ENCODE measurements at regions not wholly inside any gene's neighbourhood (a gene's known extent, or its start where the extent isn't known, plus 50 kb on each side); places are given as distances from the start of the nearest gene placed in this dataset.
"Not testable (repeated sequence)": the region's sequence is repeated elsewhere in the genome, so short reads cannot be mapped to it uniquely, and the experiment has no call there.

DNA sequence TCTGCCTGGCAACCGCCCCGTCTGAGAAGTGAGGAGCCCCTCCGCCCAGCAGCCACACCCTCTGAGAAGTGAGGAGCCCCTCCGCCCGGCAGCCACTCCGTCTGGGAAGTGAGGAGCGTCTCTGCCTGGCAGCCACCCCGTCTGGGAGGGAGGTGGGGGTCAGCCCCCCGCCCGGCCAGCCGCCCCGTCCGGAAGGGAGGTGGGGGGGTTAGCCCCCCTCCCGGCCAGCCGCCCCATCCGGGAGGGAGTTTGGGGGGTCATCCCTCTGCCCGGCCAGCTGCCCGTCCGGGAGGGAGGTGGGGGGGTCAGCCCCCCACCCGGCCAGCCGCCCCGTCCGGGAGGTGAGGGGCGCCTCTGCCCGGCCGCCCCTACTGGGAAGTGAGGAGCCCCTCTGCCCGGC lies 269.0 kb downstream of the FAM72C start:
- H3K4me1 ChIP-seq (ENCODE audit: insufficient read depth, low read length); H3K9me3 ChIP-seq (ENCODE audit: low read depth, low read length): not testable (repeated sequence)
- peaks cover 34% of the 10 kb centered on the region for H3K27me3 ChIP-seq (ENCODE audit: insufficient read depth, low read length)

DNA sequence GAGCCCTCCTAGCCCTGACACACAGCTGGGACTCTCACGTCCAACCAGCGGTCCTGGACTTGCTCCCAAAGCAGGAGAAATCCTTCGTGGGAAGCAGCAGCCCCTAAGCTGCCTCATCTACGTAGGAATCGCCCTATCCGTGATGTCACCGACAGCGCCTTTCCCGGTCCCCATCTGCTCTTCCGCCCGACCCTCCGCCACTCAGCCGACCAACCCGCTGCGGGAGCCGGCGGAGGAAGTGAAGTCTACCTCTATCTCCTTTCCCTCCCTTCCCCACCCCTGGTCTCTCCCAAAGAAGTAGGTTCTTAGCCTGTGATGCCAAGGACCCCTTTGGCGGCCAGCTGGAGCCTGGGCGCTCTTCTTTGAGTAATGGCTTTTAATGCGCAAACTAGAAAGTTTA lies 272.1 kb downstream of the FAM72C start:
- no peak overlapping the region for H3K4me3 ChIP-seq (ENCODE audit: low read length)
- peaks cover 6% of the 10 kb centered on the region for H3K4me1 ChIP-seq (ENCODE audit: insufficient read depth, low read length)
- peaks cover 57% of the 10 kb centered on the region for H3K27me3 ChIP-seq (ENCODE audit: insufficient read depth, low read length)
- no peaks in the 10 kb centered on the region for H3K9me3 ChIP-seq (ENCODE audit: low read depth, low read length)

More for the DNA sequence above, 269.0 kb downstream of the FAM72C start:
- H3K4me3 ChIP-seq (ENCODE audit: low read length): not testable (repeated sequence)

GRCh38 chr1:143699115-143699514 lies 272.7 kb downstream of the FAM72C start:
- Histone ChIP-seq H3K27me3 (ENCODE audit: insufficient read depth, low read length) (peaks cover 63% of the 10 kb centered on the region), H3K4me1 (ENCODE audit: insufficient read depth, low read length) (peaks cover 6% of the 10 kb centered on the region), H3K9me3 (ENCODE audit: low read depth, low read length) (no peaks in the 10 kb centered on the region), H3K4me3 (ENCODE audit: low read length) (no peak overlapping the region)

DNA sequence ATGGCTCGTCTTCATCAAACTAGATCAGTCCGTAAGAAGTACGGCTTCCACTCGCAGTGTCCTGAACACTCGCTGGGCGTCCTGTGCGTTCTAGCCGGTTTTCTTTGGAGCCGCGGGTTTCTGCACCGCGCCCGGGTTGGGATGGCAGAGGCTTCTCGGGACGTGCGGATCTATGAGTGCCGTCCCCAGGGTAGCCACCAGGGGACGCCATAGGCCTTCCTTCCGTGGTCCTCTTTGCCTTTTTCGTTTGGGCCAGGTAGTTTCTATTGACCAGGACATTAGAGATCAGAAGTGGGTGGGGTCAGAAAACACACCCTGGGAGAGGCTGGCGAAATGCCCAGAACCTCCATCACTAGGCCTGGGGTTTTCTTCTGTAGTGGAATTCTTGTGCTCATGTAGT lies 273.8 kb downstream of the FAM72C start:
- H3K27me3 ChIP-seq (ENCODE audit: insufficient read depth, low read length): peaks cover 70% of the 10 kb centered on the region
- H3K9me3 ChIP-seq (ENCODE audit: low read depth, low read length): no peaks in the 10 kb centered on the region
- peaks cover 6% of the 10 kb centered on the region for H3K4me1 ChIP-seq (ENCODE audit: insufficient read depth, low read length)
- H3K4me3 ChIP-seq (ENCODE audit: low read length): no peak overlapping the region

DNA sequence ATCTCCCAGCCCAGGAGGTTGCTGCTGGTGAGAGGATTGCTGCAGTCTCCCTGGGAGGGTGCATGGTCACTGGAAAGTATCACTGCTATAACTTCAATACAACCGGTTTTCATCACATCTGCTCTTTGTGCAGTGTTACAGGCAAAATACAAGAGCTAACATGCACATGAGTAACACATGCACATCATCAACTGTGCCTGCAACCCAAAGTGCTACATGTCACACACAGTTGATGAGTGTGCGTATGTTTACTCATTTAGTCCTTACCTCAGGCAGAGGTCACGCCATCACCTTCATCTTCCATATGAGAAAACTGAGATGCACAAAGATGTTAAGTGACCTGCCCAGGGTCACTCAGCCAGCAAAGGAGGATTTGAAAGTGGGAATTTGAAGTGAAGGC lies 277.7 kb downstream of the FAM72C start:
- peaks cover 5% of the 10 kb centered on the region for H3K4me1 ChIP-seq (ENCODE audit: insufficient read depth, low read length)
- no peak overlapping the region for H3K4me3 ChIP-seq (ENCODE audit: low read length)
- peaks cover 79% of the 10 kb centered on the region for H3K27me3 ChIP-seq (ENCODE audit: insufficient read depth, low read length)
- no peaks in the 10 kb centered on the region for H3K9me3 ChIP-seq (ENCODE audit: low read depth, low read length)

DNA sequence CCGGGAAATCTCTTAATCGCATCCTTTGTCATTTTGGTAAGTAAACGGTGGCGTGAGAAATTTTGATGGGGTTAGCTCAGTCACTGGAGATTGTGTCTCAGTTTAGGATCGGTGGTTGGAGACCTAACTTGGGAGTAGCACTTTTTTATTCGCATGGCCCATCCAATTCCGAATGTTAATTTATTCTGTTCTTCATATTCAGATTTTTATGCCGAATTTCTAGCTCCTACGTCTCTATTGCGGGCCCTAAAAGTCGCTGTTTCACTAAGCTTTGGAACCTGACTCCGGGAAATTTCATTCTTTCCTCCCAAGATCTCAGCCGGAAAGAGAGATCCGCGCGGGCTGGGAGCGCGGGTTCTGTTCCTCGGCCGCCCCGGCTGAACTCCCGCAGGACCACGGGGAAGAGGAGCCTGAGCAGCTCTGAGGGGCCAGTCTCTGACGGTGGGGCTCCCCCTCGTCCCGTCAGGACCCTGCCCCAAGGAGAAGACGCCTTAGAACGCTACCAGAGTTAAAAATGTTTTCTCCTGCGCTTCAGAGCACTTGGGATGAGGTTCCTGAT lies 279.7 kb downstream of the FAM72C start:
- Histone ChIP-seq H3K4me1 (ENCODE audit: insufficient read depth, low read length) (no peaks in the 10 kb centered on the region), H3K27me3 (ENCODE audit: insufficient read depth, low read length) (peaks cover 59% of the 10 kb centered on the region), H3K4me3 (ENCODE audit: low read length) (no peak overlapping the region), H3K9me3 (ENCODE audit: low read depth, low read length) (no peaks in the 10 kb centered on the region)

- no peaks in the 10 kb centered on the region for H3K9me3 ChIP-seq (ENCODE audit: low read depth, low read length)
- peaks cover 54% of the 10 kb centered on the region for H3K27me3 ChIP-seq (ENCODE audit: insufficient read depth, low read length)
- no peak overlapping the region for H3K4me3 ChIP-seq (ENCODE audit: low read length)
- no peaks in the 10 kb centered on the region for H3K4me1 ChIP-seq (ENCODE audit: insufficient read depth, low read length)
Measured at GRCh38 chr1:143691400-143691891, 280.3 kb downstream of the FAM72C start.

DNA sequence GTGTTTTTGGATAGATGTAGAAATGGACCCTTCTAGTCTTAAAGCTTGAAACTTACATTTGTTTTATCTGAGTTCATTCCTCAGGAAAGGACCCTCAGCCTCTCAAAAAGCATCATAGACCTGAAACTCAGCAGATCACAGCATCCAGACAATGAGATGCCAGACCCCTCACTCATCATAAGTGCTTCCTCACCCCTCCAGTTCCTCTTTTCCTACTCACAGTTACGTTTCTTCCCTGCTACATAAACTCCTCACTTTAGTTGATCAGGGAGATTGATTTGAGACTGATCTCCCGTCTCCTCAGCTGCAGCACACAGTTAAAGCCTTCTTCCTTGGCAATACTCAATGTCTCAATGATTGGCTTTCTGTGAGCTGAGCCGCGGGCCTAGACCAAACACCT lies 282.0 kb downstream of the FAM72C start:
- no peaks in the 10 kb centered on the region for H3K9me3 ChIP-seq (ENCODE audit: low read depth, low read length)
- H3K4me3 ChIP-seq (ENCODE audit: low read length): no peak overlapping the region
- peaks cover 44% of the 10 kb centered on the region for H3K27me3 ChIP-seq (ENCODE audit: insufficient read depth, low read length)
- H3K4me1 ChIP-seq (ENCODE audit: insufficient read depth, low read length): no peaks in the 10 kb centered on the region

DNA sequence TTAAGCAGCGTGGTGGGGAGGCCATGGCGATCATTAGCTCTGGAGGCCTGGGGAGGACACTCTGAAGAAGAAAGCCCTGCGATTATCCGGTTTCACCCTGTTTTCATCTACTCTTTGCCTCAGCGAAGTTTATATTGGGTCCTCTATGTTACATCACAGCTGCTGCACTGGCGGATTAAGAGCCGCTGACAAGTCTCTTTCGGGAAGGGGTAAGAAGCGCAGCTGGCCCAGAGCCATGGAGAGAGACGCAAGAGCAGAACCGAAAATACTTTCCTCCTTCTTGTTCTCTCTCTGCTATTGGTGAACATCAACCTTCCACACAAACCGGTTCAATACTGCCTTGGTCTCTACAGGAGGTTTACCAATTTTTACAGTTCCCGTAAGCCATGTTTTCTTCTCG lies 291.5 kb downstream of the FAM72C start:
- no peaks in the 10 kb centered on the region for H3K4me1 ChIP-seq (ENCODE audit: insufficient read depth, low read length)

DNA sequence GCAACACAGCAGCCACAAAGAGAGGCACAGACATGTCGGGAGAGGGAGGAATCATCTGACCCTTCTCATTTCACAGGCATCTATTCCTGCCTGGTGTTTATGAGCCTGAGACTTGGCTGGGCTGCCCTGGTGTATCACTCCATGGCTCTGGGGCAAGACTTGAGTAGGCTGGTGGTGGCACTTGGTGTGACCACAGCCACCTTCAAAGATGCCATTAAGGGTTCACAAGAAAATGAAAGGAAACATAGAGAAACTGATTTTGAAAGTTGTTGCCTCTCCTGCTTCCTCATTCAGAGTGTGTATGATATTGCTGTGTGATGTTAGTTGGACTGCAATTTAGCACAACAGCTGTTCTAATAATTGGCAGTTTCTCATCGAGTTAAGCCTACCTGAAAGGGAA lies 298.8 kb downstream of the FAM72C start:
- Histone ChIP-seq H3K4me3 (ENCODE audit: low read length) (no peak overlapping the region), H3K9me3 (ENCODE audit: low read depth, low read length) (no peaks in the 10 kb centered on the region), H3K4me1 (ENCODE audit: insufficient read depth, low read length) (no peaks in the 10 kb centered on the region), H3K27me3 (ENCODE audit: insufficient read depth, low read length) (peaks cover 44% of the 10 kb centered on the region)

More for the DNA sequence above, 291.5 kb downstream of the FAM72C start:
- Histone ChIP-seq H3K9me3 (ENCODE audit: low read depth, low read length) (no peaks in the 10 kb centered on the region), H3K27me3 (ENCODE audit: insufficient read depth, low read length) (peaks cover 13% of the 10 kb centered on the region), H3K4me3 (ENCODE audit: low read length) (no peak overlapping the region)

GRCh38 chr1:143667730-143668129 lies 304.1 kb downstream of the FAM72C start:
- H3K4me1 ChIP-seq (ENCODE audit: insufficient read depth, low read length): no peaks in the 10 kb centered on the region
- H3K27me3 ChIP-seq (ENCODE audit: insufficient read depth, low read length): peaks cover 66% of the 10 kb centered on the region
- no peaks in the 10 kb centered on the region for H3K9me3 ChIP-seq (ENCODE audit: low read depth, low read length)
- H3K4me3 ChIP-seq (ENCODE audit: low read length): no peak overlapping the region

- H3K4me1 ChIP-seq (ENCODE audit: insufficient read depth, low read length): no peaks in the 10 kb centered on the region
- peaks cover 69% of the 10 kb centered on the region for H3K27me3 ChIP-seq (ENCODE audit: insufficient read depth, low read length)
- H3K9me3 ChIP-seq (ENCODE audit: low read depth, low read length): no peaks in the 10 kb centered on the region
- H3K4me3 ChIP-seq (ENCODE audit: low read length): no peak overlapping the region
Measured at GRCh38 chr1:143666851-143667250, 304.9 kb downstream of the FAM72C start.

DNA sequence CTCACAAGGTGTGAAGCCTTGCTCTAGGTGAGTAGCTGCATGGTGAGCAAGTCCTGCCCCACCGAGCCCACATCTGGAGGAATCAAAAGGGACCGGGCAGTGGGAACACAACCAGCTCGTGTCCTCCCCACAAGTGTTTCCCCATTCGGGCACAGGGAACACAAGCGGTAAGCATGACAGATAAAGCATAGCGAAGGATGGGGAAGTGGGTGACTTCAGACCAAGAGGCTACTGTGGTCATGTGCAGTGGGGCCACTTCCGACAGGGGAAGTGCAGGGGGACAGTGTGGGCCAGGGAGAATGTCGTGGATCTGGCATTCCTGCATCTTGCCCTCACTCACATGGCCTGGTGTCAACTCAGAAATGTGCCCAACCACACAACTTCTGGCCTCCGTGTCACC lies 306.2 kb downstream of the FAM72C start:
- Histone ChIP-seq H3K4me1 (ENCODE audit: insufficient read depth, low read length) (no peaks in the 10 kb centered on the region), H3K9me3 (ENCODE audit: low read depth, low read length) (no peaks in the 10 kb centered on the region), H3K27me3 (ENCODE audit: insufficient read depth, low read length) (peaks cover 79% of the 10 kb centered on the region), H3K4me3 (ENCODE audit: low read length) (no peak overlapping the region)

- H3K4me1 ChIP-seq (ENCODE audit: insufficient read depth, low read length); H3K9me3 ChIP-seq (ENCODE audit: low read depth, low read length); H3K4me3 ChIP-seq (ENCODE audit: low read length): not testable (repeated sequence)
- peaks cover 83% of the 10 kb centered on the region for H3K27me3 ChIP-seq (ENCODE audit: insufficient read depth, low read length)
Measured at GRCh38 chr1:143663056-143663455, 308.7 kb downstream of the FAM72C start.

- H3K9me3 ChIP-seq (ENCODE audit: low read depth, low read length): no peaks in the 10 kb centered on the region
- peaks cover 76% of the 10 kb centered on the region for H3K27me3 ChIP-seq (ENCODE audit: insufficient read depth, low read length)
- H3K4me3 ChIP-seq (ENCODE audit: low read length): no peak overlapping the region
- no peaks in the 10 kb centered on the region for H3K4me1 ChIP-seq (ENCODE audit: insufficient read depth, low read length)
Measured at GRCh38 chr1:143661418-143662101, 310.2 kb downstream of the FAM72C start.

DNA sequence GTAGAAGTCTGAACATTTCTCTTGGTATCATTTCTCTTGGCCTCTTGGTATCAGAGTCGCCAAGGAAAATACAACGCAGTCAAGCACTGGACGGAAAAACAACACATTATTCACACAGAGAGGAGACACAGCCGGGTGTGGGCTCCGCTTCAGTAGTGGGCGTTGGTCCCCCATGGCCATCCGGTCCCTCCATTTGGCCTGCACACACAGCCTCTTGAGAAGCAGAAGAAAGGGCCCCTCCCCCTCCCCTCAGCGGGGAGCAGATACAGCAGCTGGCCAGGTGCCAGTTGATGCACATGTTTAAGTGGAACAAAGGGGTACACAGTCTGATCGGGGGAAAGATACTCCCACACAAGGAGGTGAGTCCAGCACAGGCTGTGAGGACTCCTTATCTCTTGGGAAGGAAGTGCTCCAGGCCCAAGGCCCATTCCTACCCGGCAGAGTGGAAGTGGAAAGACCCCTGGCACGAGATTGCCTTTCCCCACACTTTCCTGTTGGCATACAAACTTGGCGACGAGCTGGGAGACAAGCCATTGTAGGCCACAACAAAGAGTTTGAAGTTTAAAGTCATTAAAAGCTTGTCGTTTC lies 311.3 kb downstream of the FAM72C start:
- no peaks in the 10 kb centered on the region for H3K9me3 ChIP-seq (ENCODE audit: low read depth, low read length)
- H3K27me3 ChIP-seq (ENCODE audit: insufficient read depth, low read length): peaks cover 71% of the 10 kb centered on the region
- H3K4me1 ChIP-seq (ENCODE audit: insufficient read depth, low read length): no peaks in the 10 kb centered on the region
- no peak overlapping the region for H3K4me3 ChIP-seq (ENCODE audit: low read length)

All from mononuclear cell (primary cell).